Astrocyte (in vitro differentiated cells and primary cell): ENCODE measurements at regions not wholly inside any gene's neighbourhood (a gene's known extent, or its start where the extent isn't known, plus 50 kb on each side); places are given as distances from the start of the nearest gene placed in this dataset.

Experiments used
- DNase-seq: peaks from one replicate; pipeline ENCODE4 v3.0.0-alpha.2; 2010; ENCODE audit warnings: low read depth
- FAIRE-seq: peaks from 2 replicates; lab custom pipeline; 2011; peaks lifted over from hg19 to GRCh38; lab: Jason Lieb, UNC
- H2AFZ ChIP-seq: 2 replicates; pipeline ENCODE4 v1.6.0; 2012; ENCODE audit warnings: low read depth, low read length, inconsistent platforms
- H3K27ac ChIP-seq: 2 replicates; pipeline ENCODE4 v1.5.1; 2011; ENCODE audit warnings: low read depth, low read length, inconsistent platforms
- H3K27me3 ChIP-seq: 2 replicates; pipeline ENCODE4 v1.6.0; 2011; ENCODE audit warnings: low read length, inconsistent platforms; ENCODE audit not compliant: insufficient read depth
- H3K36me3 ChIP-seq: 2 replicates; pipeline ENCODE4 v1.5.1; 2011; ENCODE audit warnings: low read length, inconsistent platforms; ENCODE audit not compliant: insufficient read depth
- H3K4me1 ChIP-seq: 2 replicates; pipeline ENCODE4 v1.5.1; 2011; ENCODE audit warnings: low read length, inconsistent platforms; ENCODE audit not compliant: insufficient read depth
- H3K4me2 ChIP-seq: 2 replicates; pipeline ENCODE4 v1.6.0; 2012; ENCODE audit warnings: low read length, inconsistent platforms
- H3K4me3 ChIP-seq: 2 replicates; pipeline ENCODE4 v1.5.1; 2011; ENCODE audit warnings: low read depth, mild to moderate bottlenecking, low read length, inconsistent platforms; ENCODE audit not compliant: insufficient read depth
- H3K79me2 ChIP-seq: 2 replicates; pipeline ENCODE4 v1.6.0; 2012; ENCODE audit warnings: mild to moderate bottlenecking, low read length, inconsistent platforms; ENCODE audit not compliant: insufficient read depth
- H3K9ac ChIP-seq: 2 replicates; pipeline ENCODE4 v1.6.0; 2012; ENCODE audit warnings: mild to moderate bottlenecking, low read length, inconsistent platforms
- H3K9me3 ChIP-seq: 2 replicates; pipeline ENCODE4 v1.5.1; 2012; ENCODE audit warnings: low read depth, mild to moderate bottlenecking, low read length, inconsistent platforms; ENCODE audit not compliant: insufficient read depth
- H4K20me1 ChIP-seq: 2 replicates; pipeline ENCODE4 v1.6.0; 2012; ENCODE audit warnings: low read length, inconsistent platforms; ENCODE audit not compliant: insufficient read depth
- H3K27ac Mint-ChIP-seq: one replicate; pipeline ENCODE4 v1.8.0; 2021; ENCODE audit warnings: mild to moderate bottlenecking, mixed read lengths; ENCODE audit not compliant: unreplicated experiment
- H3K27me3 Mint-ChIP-seq: one replicate; pipeline ENCODE4 v1.8.0; 2021; ENCODE audit warnings: low read depth, mixed read lengths; ENCODE audit not compliant: unreplicated experiment
- H3K36me3 Mint-ChIP-seq: one replicate; pipeline ENCODE4 v1.8.0; 2021; ENCODE audit warnings: low read depth, mixed read lengths; ENCODE audit not compliant: unreplicated experiment
- H3K4me1 Mint-ChIP-seq: one replicate; pipeline ENCODE4 v1.8.0; 2021; ENCODE audit warnings: low read depth, mixed read lengths; ENCODE audit not compliant: unreplicated experiment
- H3K4me3 Mint-ChIP-seq: one replicate; pipeline ENCODE4 v1.8.0; 2021; ENCODE audit warnings: mild to moderate bottlenecking, moderate library complexity, mixed read lengths; ENCODE audit not compliant: unreplicated experiment
- H3K9me3 Mint-ChIP-seq: one replicate; pipeline ENCODE4 v1.8.0; 2021; ENCODE audit warnings: mild to moderate bottlenecking, mixed read lengths; ENCODE audit not compliant: unreplicated experiment
- EZH2 ChIP-seq: IDR thresholded peaks from 2 replicates; pipeline ENCODE4 v1.6.1; 2012; ENCODE audit warnings: mild to moderate bottlenecking, low read length, inconsistent platforms; ENCODE audit not compliant: insufficient read depth
- TF ChIP-seq, protein P1 (sequence below): IDR thresholded peaks from 2 replicates; pipeline ENCODE4 v1.5.1; 2011; ENCODE audit warnings: low read depth, mild to moderate bottlenecking, inconsistent platforms, low read length, moderate library complexity; ENCODE audit not compliant: insufficient read depth

DNA sequence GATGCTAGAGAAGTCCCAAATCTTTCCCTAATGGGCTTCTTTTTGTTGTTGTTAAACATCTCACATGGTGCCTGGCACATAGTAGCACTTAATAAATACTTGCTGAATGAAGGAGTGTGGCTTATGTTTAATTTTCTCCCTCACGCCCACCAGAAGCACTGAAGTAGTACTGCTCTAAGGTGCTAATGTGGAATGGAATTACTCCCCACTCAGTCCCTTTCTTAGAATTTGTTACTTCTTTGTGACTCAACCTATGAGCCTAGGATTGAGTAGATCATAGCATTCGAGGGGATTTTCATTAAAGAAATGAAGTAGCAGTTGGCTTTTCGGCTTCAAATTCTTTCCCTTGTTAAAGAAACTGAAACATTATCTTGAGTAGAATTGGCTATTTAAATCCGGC lies 192.8 kb downstream of the CLIC5 start:
- H3K27ac Mint-ChIP-seq, result no peak overlapping the region

DNA sequence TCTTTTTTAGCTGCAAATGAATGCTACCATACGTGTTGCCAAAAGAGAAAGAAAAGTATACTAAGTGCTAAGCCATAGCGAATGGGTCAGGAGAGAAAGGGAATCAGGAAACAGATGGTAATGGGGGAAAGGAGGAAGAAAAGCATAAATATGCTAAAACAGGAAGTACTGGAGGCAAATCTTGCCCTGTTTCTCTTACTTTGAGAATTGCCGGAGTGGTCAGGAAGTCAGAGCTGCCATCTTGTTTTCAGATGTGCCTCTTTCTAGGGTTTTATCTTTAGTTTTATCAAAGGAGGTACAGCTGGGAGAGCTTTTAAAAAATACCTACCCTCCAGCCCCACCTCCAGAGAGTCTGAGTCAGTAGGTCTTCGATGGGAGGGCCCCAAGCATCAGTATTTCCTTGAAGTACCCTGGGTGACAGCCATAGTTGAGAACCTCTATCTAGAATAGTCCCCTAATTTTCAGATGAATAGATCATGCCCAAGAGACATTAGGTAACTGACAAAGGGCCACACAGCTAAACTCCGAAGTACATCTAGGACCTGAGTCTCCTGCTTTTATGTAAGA lies 193.3 kb downstream of the CLIC5 start:
- no peak overlapping the region for H3K4me2 ChIP-seq
- no peak for DNase-seq
- H3K27me3 ChIP-seq, result peaks cover 3% of the 10 kb centered on the region
- Mint-ChIP-seq H3K9me3 (peaks cover 3% of the 10 kb centered on the region), H3K27me3 (peaks cover 2% of the 10 kb centered on the region), H3K27ac (no peak overlapping the region), H3K4me3 (no peak overlapping the region), H3K36me3 (peaks cover 2% of the 10 kb centered on the region), H3K4me1 (no peaks in the 10 kb centered on the region)
- H3K27ac ChIP-seq, result no peak overlapping the region
- no peaks in the 10 kb centered on the region for H3K9me3 ChIP-seq
- no peak overlapping the region for H2AFZ ChIP-seq
- no peaks in the 10 kb centered on the region for H4K20me1 ChIP-seq
- H3K9ac ChIP-seq, result no peak overlapping the region
- H3K79me2 ChIP-seq, result no peaks in the 10 kb centered on the region
- no peak for FAIRE-seq
- no peak overlapping the region for H3K4me3 ChIP-seq
- H3K4me1 ChIP-seq, result no peaks in the 10 kb centered on the region
- TF ChIP-seq EZH2, result no peak
- TF ChIP-seq, protein P1, sequence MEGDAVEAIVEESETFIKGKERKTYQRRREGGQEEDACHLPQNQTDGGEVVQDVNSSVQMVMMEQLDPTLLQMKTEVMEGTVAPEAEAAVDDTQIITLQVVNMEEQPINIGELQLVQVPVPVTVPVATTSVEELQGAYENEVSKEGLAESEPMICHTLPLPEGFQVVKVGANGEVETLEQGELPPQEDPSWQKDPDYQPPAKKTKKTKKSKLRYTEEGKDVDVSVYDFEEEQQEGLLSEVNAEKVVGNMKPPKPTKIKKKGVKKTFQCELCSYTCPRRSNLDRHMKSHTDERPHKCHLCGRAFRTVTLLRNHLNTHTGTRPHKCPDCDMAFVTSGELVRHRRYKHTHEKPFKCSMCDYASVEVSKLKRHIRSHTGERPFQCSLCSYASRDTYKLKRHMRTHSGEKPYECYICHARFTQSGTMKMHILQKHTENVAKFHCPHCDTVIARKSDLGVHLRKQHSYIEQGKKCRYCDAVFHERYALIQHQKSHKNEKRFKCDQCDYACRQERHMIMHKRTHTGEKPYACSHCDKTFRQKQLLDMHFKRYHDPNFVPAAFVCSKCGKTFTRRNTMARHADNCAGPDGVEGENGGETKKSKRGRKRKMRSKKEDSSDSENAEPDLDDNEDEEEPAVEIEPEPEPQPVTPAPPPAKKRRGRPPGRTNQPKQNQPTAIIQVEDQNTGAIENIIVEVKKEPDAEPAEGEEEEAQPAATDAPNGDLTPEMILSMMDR, result no peak
- no peaks in the 10 kb centered on the region for H3K36me3 ChIP-seq

More for the DNA sequence above, 192.8 kb downstream of the CLIC5 start:
- H3K27me3 ChIP-seq, result peaks cover 3% of the 10 kb centered on the region
- H3K36me3 Mint-ChIP-seq, result peaks cover 2% of the 10 kb centered on the region
- H3K4me1 ChIP-seq, result no peaks in the 10 kb centered on the region
- no peaks in the 10 kb centered on the region for H3K79me2 ChIP-seq
- H3K9me3 ChIP-seq, result no peaks in the 10 kb centered on the region
- peaks cover 5% of the 10 kb centered on the region for H3K27me3 Mint-ChIP-seq
- FAIRE-seq (no peak), DNase-seq (no peak)
- H3K4me3 Mint-ChIP-seq, result no peak overlapping the region
- no peaks in the 10 kb centered on the region for H3K36me3 ChIP-seq
- no peak overlapping the region for H3K4me2 ChIP-seq
- H3K4me1 Mint-ChIP-seq, result no peaks in the 10 kb centered on the region
- TF ChIP-seq, protein P1, result no peak
- TF ChIP-seq EZH2, result no peak
- H2AFZ ChIP-seq, result no peak overlapping the region
- H3K9me3 Mint-ChIP-seq, result peaks cover 3% of the 10 kb centered on the region
- no peaks in the 10 kb centered on the region for H4K20me1 ChIP-seq
- no peak overlapping the region for H3K9ac ChIP-seq
- no peak overlapping the region for H3K4me3 ChIP-seq
- H3K27ac ChIP-seq, result no peak overlapping the region

DNA sequence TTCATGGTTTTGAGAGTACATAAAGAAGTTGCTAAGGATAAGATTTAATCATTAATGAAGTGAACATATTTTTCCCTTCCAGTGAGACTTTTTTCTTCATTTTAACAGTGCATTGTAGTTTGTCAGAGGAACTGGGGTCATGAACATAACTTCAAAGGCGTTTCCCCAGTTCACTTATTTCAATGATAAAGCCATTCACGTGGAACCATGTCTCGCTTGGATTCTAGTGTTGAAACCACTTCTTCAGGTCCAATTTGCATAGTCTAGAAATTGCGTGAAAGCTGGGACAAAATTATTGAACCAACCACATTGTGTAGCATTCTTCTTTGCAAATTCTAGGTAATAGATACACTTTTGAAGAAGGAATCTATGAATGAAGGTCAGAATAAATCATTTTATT lies 197.0 kb downstream of the CLIC5 start:
- DNase-seq (no peak), FAIRE-seq (no peak)
- peaks cover 4% of the 10 kb centered on the region for H3K27me3 Mint-ChIP-seq
- TF ChIP-seq, protein P1, result no peak
- TF ChIP-seq EZH2, result no peak
- Histone ChIP-seq H2AFZ (no peak overlapping the region), H3K9ac (no peak overlapping the region), H3K79me2 (no peaks in the 10 kb centered on the region), H3K27ac (no peak overlapping the region), H3K4me3 (no peak overlapping the region), H3K27me3 (no peaks in the 10 kb centered on the region), H3K4me1 (no peaks in the 10 kb centered on the region), H3K9me3 (no peaks in the 10 kb centered on the region), H3K36me3 (no peaks in the 10 kb centered on the region), H3K4me2 (no peak overlapping the region), H4K20me1 (no peaks in the 10 kb centered on the region)
- H3K4me3 Mint-ChIP-seq, result no peak overlapping the region
- H3K27ac Mint-ChIP-seq, result no peak overlapping the region
- peaks cover 2% of the 10 kb centered on the region for H3K36me3 Mint-ChIP-seq
- no peaks in the 10 kb centered on the region for H3K4me1 Mint-ChIP-seq
- H3K9me3 Mint-ChIP-seq, result no peaks in the 10 kb centered on the region
